Tibial artery (tissue), 4 donors: ENCODE measurements at regions not wholly inside any gene's neighbourhood (a gene's known extent, or its start where the extent isn't known, plus 50 kb on each side); places are given as distances from the start of the nearest gene placed in this dataset.

Experiments used
- DNase-seq, 2 donors: peaks; one replicate each; pipeline ENCODE4 v3.0.0-alpha.2; 2019
- H3K27ac ChIP-seq, 2 donors: fragments of 200-600 bp; sonication (generic) in 1 of 2; 1 replicate in 1 of 2; 2 replicates in 1 of 2; pipeline ENCODE4 v1.5.1; 2018 to 2019; ENCODE audit warnings: mild to moderate bottlenecking in 1 of 2
- H3K27me3 ChIP-seq, 2 donors: fragments of 200-600 bp; sonication (generic) in 1 of 2; one replicate each; pipeline versions ENCODE4 v1.5.1 to v1.6.0; 2016 to 2019
- H3K36me3 ChIP-seq, 3 donors: fragments of 200-600 bp; sonication (generic) in 2 of 3; one replicate each; pipeline ENCODE4 v1.5.1; 2016 to 2019; ENCODE audit warnings: mild to moderate bottlenecking in 2 of 3
- H3K4me1 ChIP-seq, 4 donors: fragments of 200-600 bp; sonication (generic) in 2 of 4; 1 replicate in 3 of 4; 2 replicates in 1 of 4; pipeline ENCODE4 v1.5.1; 2016 to 2019
- H3K4me3 ChIP-seq, 2 donors: fragments of 200-600 bp; sonication (generic) in 1 of 2; 1 replicate in 1 of 2; 2 replicates in 1 of 2; pipeline ENCODE4 v1.5.1; 2018 to 2019; ENCODE audit warnings: mild to moderate bottlenecking in 2 of 2
- H3K9me3 ChIP-seq, 3 donors: fragments of 200-600 bp; sonication (generic) in 1 of 3; one replicate each; pipeline ENCODE4 v1.5.1; 2016 to 2019
- intact Hi-C: fragments of 100-400 bp; cut with DNase I; formaldehyde crosslinking; loops from one replicate; pipeline ENCODE4 v1.15.0; 2023; ENCODE audit warnings: low total_unique reads
- TF ChIP-seq, protein P1 (sequence below), 2 experiments: fragments of 200-600 bp in 1 of 2; fragments of 450-650 bp in 1 of 2; IDR thresholded peaks; one replicate each; pipeline ENCODE4 v1.5.1; 2017 to 2019; ENCODE audit warnings: antibody characterized with exemption in 2 of 2, mild to moderate bottlenecking in 1 of 2, moderate library complexity in 1 of 2

DNA sequence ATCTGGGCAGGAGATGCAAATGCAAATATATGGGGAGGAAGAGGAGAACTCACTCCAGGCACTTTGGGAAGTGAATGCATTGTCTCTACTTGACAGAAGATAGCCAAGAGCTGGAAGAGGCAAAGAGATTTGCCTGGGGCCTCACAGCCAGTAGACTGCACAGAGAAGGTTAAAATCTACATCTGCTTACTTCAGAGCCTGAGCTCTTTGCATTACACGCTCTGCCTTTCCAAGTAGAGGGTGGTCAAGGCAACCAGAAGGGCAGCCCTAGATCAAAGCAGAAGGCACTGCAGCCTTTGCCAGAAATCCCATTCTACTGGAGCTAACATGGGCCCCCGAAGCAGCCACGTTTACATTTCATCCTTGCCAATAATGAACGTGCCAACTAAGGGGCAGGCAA lies 407.2 kb upstream of the CCL2 start:
- Histone ChIP-seq H3K4me1 (no peaks in the 10 kb centered on the region), H3K36me3 (no peaks in the 10 kb centered on the region), H3K9me3 (no peaks in the 10 kb centered on the region), H3K4me3 (no peak overlapping the region), H3K27me3 (peaks cover 0 to 4% of the 10 kb centered on the region in 2 donors), H3K27ac (no peak overlapping the region)
- TF ChIP-seq, protein P1, sequence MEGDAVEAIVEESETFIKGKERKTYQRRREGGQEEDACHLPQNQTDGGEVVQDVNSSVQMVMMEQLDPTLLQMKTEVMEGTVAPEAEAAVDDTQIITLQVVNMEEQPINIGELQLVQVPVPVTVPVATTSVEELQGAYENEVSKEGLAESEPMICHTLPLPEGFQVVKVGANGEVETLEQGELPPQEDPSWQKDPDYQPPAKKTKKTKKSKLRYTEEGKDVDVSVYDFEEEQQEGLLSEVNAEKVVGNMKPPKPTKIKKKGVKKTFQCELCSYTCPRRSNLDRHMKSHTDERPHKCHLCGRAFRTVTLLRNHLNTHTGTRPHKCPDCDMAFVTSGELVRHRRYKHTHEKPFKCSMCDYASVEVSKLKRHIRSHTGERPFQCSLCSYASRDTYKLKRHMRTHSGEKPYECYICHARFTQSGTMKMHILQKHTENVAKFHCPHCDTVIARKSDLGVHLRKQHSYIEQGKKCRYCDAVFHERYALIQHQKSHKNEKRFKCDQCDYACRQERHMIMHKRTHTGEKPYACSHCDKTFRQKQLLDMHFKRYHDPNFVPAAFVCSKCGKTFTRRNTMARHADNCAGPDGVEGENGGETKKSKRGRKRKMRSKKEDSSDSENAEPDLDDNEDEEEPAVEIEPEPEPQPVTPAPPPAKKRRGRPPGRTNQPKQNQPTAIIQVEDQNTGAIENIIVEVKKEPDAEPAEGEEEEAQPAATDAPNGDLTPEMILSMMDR (IDR thresholded peaks at IDR 0.05): no peak
- intact Hi-C loops: no loop called here
- DNase-seq: no peak

DNA sequence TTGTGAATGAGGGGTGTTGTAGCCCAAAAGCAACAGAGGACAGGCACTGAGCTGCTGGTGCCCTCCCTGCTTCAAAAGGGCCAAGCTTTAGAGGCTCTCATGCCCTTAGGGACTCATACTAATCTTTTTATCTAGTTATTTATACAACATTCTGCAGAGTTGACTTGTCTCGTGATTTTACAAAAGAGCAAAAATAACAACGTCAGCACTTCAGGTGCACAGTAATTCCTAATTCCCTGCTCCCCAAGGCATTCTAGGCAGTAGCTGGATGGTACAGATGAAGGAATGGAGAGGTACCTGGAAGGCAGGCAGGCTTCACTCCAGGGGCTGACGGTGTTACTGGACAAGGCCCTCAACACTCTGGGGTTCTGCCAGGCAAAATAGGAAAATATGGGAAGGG lies 406.7 kb upstream of the CCL2 start:
- no peak overlapping the region for H3K4me3 ChIP-seq
- no peaks in the 10 kb centered on the region for H3K9me3 ChIP-seq
- H3K4me1 ChIP-seq: no peaks in the 10 kb centered on the region
- H3K36me3 ChIP-seq: no peaks in the 10 kb centered on the region
- TF ChIP-seq, protein P1 (IDR thresholded peaks at IDR 0.05): no peak
- intact Hi-C loops: no loop called here
- H3K27ac ChIP-seq: no peak overlapping the region
- peaks cover 0 to 4% of the 10 kb centered on the region in 2 donors for H3K27me3 ChIP-seq
- DNase-seq: no peak

DNA sequence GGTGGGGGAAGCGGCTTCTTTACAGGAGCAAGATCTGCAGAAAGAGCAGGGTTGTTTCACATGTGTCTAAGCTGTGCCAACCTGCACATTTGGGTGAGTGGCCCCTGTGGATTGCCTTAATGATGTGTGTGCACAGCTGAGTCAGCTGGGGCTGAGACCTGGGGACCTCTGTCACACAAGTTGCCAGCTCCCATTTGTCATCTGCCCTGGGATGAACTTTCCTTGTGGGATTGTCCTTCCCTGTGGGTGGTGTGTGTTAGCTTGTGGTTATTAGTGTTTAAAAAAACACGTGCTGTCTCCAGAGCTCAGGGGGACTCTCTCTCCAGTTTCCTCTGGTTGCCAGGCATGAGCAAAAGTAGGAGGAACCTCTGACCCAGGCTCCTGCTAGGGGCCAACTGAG lies 400.5 kb upstream of the CCL2 start:
- H3K36me3 ChIP-seq: no peaks in the 10 kb centered on the region
- intact Hi-C loops: no loop called here
- H3K9me3 ChIP-seq: no peaks in the 10 kb centered on the region
- no peaks in the 10 kb centered on the region for H3K4me1 ChIP-seq
- no peak for DNase-seq
- no peak overlapping the region for H3K4me3 ChIP-seq
- peaks cover 0 to 3% of the 10 kb centered on the region in 2 donors for H3K27me3 ChIP-seq
- TF ChIP-seq, protein P1 (IDR thresholded peaks at IDR 0.05): no peak
- H3K27ac ChIP-seq: no peak overlapping the region

DNA sequence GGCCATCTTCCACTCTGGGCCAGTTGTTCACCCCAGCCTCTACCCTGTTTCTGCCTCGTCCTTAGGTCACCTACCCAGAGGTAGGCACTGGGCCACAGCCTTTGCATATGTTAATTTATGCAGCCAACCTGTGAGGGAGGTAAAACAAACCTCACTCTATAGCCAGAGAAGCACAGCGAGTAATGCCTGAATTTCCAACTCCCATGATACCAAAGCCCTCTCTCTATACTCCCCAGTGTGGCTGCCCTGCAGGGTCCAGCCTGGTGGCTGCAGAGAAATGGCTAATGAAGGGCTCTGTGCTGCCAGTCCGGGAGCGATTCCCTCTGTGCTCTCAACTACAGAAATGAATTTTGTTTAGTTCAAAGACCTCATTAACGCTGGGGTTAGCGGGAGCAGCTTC lies 397.0 kb upstream of the CCL2 start:
- TF ChIP-seq, protein P1 (IDR thresholded peaks at IDR 0.05): no peak
- intact Hi-C loops: no loop called here
- H3K4me1 ChIP-seq: no peaks in the 10 kb centered on the region
- H3K27me3 ChIP-seq: peaks cover 0 to 3% of the 10 kb centered on the region in 2 donors
- no peak for DNase-seq
- H3K4me3 ChIP-seq: no peak overlapping the region
- no peaks in the 10 kb centered on the region for H3K9me3 ChIP-seq
- H3K36me3 ChIP-seq: no peaks in the 10 kb centered on the region
- no peak overlapping the region for H3K27ac ChIP-seq

DNA sequence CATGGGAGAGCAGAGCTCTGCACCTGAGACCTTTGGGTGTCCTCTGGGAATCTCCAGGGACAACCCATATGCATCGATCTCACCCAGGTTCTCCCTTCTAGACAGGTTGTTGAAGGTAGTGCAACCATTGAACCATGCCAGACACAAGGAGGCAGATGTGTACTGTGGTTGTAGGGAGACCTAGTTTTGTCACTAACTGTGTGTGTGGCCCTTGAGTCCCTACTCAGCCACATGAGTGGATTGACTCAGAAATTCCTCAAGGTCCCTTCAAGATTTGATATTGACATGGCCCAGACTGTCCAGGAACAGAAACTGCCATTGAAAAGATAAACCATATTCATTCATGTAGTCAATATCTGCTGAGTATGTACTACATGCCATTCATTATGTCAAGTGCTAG lies 396.4 kb upstream of the CCL2 start:
- TF ChIP-seq, protein P1 (IDR thresholded peaks at IDR 0.05): no peak
- Histone ChIP-seq H3K4me3 (no peak overlapping the region), H3K27ac (no peak overlapping the region), H3K9me3 (no peaks in the 10 kb centered on the region), H3K27me3 (peaks cover 0 to 3% of the 10 kb centered on the region in 2 donors), H3K36me3 (no peaks in the 10 kb centered on the region), H3K4me1 (no peaks in the 10 kb centered on the region)
- no peak for DNase-seq
- intact Hi-C loops: no loop called here
